ENCODE measurements at regions not wholly inside any gene's neighbourhood (a gene's known extent, or its start where the extent isn't known, plus 50 kb on each side); places are given as distances from the start of the nearest gene placed in this dataset.
"Not testable (repeated sequence)": the region's sequence is repeated elsewhere in the genome, so short reads cannot be mapped to it uniquely, and the experiment has no call there.

- DNase-seq: no peak
Observed at GRCh38 chr7:69508736-69509135, 89.5 kb upstream of the AUTS2 start.

- DNase-seq: peak; percentile 24
Observed at GRCh38 chr7:69510114-69510513, 88.2 kb upstream of the AUTS2 start.

- no peak for DNase-seq
Observed at GRCh38 chr7:69515495-69516212, 82.6 kb upstream of the AUTS2 start.

- no peak for DNase-seq
Observed at GRCh38 chr7:69516238-69516820, 81.9 kb upstream of the AUTS2 start.

- DNase-seq: peak; percentile 24
Observed at GRCh38 chr7:69517985-69518704, 80.1 kb upstream of the AUTS2 start.

GRCh38 chr7:69518705-69519077 lies 79.6 kb upstream of the AUTS2 start:
- no peak for DNase-seq

- no peak for DNase-seq
Observed at GRCh38 chr7:69526570-69526969, 71.7 kb upstream of the AUTS2 start.

GRCh38 chr7:69527706-69528105 lies 70.6 kb upstream of the AUTS2 start:
- no peak for DNase-seq

GRCh38 chr7:69531050-69531449 lies 67.2 kb upstream of the AUTS2 start:
- DNase-seq: no peak

- no peak for DNase-seq
Observed at GRCh38 chr7:69534461-69535041, 63.7 kb upstream of the AUTS2 start.

- DNase-seq: no peak
Observed at GRCh38 chr7:69537691-69538090, 60.6 kb upstream of the AUTS2 start.

GRCh38 chr7:69539531-69539930 lies 58.7 kb upstream of the AUTS2 start:
- DNase-seq: no peak

GRCh38 chr7:69540287-69540686 lies 58.0 kb upstream of the AUTS2 start:
- DNase-seq: no peak

GRCh38 chr7:69541779-69542432 lies 56.4 kb upstream of the AUTS2 start:
- DNase-seq: not testable (repeated sequence)

GRCh38 chr7:69545175-69545574 lies 53.1 kb upstream of the AUTS2 start:
- DNase-seq: no peak
